Bronchial epithelial cell (primary cell): ENCODE measurements at regions not wholly inside any gene's neighbourhood (a gene's known extent, or its start where the extent isn't known, plus 50 kb on each side); places are given as distances from the start of the nearest gene placed in this dataset.
A peak's percentile ranks its signal among the peaks of the same experiment; 100 is the strongest.

Experiments used
- DNase-seq: peaks from one replicate; pipeline ENCODE4 v3.0.0-alpha.2; 2010; ENCODE audit warnings: low read depth
- FAIRE-seq: peaks from 2 replicates; lab custom pipeline; 2011; peaks lifted over from hg19 to GRCh38; lab: Jason Lieb, UNC
- H3K27me3 ChIP-seq: 2 replicates; pipeline ENCODE4 v1.5.1; 2011; ENCODE audit warnings: low read length; ENCODE audit not compliant: control insufficient read depth, insufficient read depth
- H3K36me3 ChIP-seq: 2 replicates; pipeline ENCODE4 v1.5.1; 2011; ENCODE audit warnings: low read length; ENCODE audit not compliant: control insufficient read depth, insufficient read depth
- H3K4me3 ChIP-seq: 2 replicates; pipeline ENCODE4 v1.5.1; 2011; ENCODE audit warnings: mild to moderate bottlenecking, low read depth, low read length, control low read depth
- TF ChIP-seq, protein P1 (sequence below): IDR thresholded peaks from 2 replicates; pipeline ENCODE4 v1.5.1; 2011; ENCODE audit warnings: mild to moderate bottlenecking, moderate library complexity, low read length, control low read depth, inconsistent platforms; ENCODE audit not compliant: insufficient read depth, severe bottlenecking

DNA sequence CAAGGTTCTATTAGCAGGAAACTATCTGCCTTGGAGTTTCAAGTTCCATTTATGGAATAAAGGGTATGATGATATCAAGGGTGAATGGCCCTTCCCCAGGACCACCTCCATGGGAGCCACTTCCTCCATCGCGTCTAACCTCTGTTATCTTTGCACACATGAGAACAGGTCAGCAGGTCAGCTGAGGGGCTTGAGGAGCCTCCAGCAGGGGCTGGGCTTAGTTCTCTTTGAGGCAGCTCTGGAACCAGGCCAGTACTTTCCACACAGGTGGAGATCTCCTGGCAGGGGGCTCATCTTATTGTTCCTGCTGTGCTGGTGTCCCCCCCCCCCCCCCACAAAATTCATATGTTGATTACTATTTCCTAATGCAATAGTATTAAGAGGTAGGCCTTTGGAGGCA, 472.2 kb upstream of the ZMIZ1 start:
- DNase-seq (no peak), FAIRE-seq (no peak)
- peaks cover 2% of the 10 kb centered on the region for H3K27me3 ChIP-seq
- no peak overlapping the region for H3K4me3 ChIP-seq
- TF ChIP-seq, protein P1, sequence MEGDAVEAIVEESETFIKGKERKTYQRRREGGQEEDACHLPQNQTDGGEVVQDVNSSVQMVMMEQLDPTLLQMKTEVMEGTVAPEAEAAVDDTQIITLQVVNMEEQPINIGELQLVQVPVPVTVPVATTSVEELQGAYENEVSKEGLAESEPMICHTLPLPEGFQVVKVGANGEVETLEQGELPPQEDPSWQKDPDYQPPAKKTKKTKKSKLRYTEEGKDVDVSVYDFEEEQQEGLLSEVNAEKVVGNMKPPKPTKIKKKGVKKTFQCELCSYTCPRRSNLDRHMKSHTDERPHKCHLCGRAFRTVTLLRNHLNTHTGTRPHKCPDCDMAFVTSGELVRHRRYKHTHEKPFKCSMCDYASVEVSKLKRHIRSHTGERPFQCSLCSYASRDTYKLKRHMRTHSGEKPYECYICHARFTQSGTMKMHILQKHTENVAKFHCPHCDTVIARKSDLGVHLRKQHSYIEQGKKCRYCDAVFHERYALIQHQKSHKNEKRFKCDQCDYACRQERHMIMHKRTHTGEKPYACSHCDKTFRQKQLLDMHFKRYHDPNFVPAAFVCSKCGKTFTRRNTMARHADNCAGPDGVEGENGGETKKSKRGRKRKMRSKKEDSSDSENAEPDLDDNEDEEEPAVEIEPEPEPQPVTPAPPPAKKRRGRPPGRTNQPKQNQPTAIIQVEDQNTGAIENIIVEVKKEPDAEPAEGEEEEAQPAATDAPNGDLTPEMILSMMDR = no peak
- H3K36me3 ChIP-seq = no peaks in the 10 kb centered on the region

DNA sequence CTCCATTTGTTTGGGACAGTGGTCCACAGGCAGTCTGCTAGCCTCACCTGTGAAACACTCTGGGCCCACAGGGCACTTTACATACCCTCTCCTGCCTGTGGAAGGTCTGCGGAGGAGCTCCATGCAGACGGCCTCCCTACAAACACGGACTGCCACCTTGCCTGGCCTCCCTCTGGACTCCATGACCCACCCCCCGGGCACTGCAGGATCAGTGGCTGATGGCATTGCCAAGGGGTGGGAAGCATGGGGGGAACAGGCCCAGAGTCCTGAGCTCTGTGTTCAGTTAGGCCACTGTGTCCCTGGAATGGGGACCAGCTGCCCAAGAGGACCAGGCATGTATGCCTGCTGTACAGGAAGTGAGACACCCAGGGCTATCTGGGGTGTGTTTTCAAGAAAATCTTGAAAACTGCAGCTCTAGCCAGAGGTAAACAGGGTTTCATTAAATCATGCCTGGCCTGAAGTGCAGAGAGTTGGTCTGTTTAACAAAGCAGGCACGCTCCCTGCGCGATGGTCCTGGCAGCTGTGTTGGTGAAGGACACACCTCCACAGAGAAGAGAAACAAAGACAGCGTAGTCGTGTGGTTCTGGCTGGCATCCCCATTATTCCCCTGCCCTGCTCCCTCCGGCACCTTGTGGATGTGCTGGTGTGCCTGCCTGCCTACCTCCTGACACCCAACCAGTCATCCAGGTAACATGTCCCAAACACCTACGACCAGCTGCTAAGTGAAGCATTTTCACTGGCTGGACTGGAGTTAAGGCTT, 470.8 kb upstream of the ZMIZ1 start:
- no peak for FAIRE-seq
- DNase-seq = no peak
- H3K4me3 ChIP-seq = no peak overlapping the region
- no peaks in the 10 kb centered on the region for H3K36me3 ChIP-seq
- TF ChIP-seq, protein P1 = no peak
- peaks cover 2% of the 10 kb centered on the region for H3K27me3 ChIP-seq

DNA sequence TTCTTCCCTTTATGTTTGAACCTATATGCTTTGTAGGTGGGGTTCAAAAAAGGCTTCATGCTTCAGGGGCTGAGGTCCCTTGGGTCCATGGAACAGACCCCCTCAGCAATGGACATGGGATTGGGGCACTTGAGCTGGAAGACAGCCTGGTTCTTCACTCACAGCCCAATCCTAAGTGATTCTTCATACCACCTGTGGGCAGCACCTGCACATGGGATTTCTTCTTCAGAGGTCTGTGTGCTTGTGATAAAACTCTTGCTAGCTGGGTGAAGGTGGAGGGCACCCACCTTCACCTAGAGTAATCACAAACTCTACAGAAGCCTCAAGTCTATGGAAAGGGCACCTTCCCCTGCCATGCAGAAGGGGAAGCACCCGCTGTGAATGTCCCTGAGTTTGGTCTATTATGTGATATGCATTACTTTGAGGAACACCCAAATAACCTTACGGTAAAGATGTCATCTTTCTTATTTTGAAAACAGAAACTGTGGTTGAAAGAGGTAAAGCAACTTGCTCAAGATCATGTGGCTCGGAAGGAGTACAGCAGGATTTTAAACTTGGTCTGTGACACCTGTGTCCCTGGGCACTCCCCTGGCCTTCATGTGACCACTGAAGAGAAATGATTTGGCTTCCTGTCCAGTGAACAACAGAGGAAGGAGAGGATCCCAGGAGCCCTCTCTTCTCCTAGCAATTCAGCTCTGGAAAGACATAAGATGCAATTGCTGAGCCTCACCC, 469.5 kb upstream of the ZMIZ1 start:
- TF ChIP-seq, protein P1 = peak; percentile 10
- H3K4me3 ChIP-seq = no peak overlapping the region
- peaks cover 2% of the 10 kb centered on the region for H3K27me3 ChIP-seq
- no peak for DNase-seq
- no peaks in the 10 kb centered on the region for H3K36me3 ChIP-seq
- FAIRE-seq = no peak

DNA sequence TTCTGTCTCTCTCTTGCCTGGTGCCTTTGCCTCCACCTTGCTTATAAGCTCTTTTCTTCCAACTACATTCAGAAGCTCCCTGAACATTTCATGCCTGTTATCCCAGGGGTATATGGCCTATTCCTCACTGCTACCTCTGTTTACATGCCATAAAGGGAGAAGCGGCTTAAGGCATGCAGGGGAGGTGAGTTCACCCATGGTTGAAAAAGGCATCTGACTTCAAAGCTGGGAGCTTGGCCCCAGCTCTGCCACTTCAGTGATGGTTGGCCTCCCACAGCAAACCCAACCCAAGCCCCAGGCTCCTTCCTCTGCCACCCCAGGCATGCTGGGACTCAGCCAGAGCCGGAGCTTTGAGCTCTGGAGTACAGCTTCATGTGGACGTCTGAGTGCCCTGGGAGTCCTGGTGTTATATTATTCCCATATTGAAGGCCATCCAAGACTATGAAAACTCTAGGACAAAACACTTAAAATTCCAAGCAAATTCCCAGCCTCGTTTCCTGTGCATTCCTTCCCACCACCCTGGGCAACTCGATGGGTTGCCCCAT, 468.6 kb upstream of the ZMIZ1 start:
- TF ChIP-seq, protein P1 = no peak
- no peak for FAIRE-seq
- Histone ChIP-seq H3K4me3 (no peak overlapping the region), H3K36me3 (no peaks in the 10 kb centered on the region), H3K27me3 (peaks cover 2% of the 10 kb centered on the region)
- no peak for DNase-seq

DNA sequence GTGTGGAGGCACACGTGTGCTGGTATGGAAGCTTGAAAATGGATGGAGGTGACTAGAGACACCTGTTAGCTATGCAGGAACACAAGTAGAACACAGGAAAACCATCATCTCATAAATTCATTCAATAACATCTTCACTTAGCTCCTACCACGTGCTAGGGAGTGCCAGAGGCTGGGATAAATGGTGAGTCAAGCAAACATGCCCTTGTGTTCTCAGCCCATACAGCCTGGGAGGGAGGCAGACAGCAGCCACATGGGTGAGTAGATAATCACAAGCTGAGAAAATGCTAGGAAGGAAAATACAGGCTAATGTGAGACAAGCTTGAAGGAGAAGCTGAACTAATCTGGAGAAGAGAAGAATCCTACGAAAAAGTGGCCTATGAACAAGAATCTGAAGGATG, 468.0 kb upstream of the ZMIZ1 start:
- TF ChIP-seq, protein P1 = no peak
- DNase-seq (peak; percentile 27), FAIRE-seq (no peak)
- Histone ChIP-seq H3K27me3 (peaks cover 2% of the 10 kb centered on the region), H3K36me3 (no peaks in the 10 kb centered on the region), H3K4me3 (no peak overlapping the region)
